Lower lobe of right lung (tissue), 2 donors: ENCODE measurements at regions not wholly inside any gene's neighbourhood (a gene's known extent, or its start where the extent isn't known, plus 50 kb on each side); places are given as distances from the start of the nearest gene placed in this dataset.

ENCODE experiments used
- ATAC-seq, 2 donors: fragments of 200-7000 bp; cut with Tn5 transposase; one replicate each; pipeline ENCODE4 v1.9.1; 2020 to 2022; ENCODE audit warnings: mild to moderate bottlenecking in 2 of 2, moderate library complexity in 2 of 2
- DNase-seq: peaks from one replicate; pipeline ENCODE4 v3.0.0-alpha.2; 2020
- H3K27ac ChIP-seq: fragments of 200-600 bp; one replicate; pipeline ENCODE4 v1.8.0; 2022
- H3K27me3 ChIP-seq: fragments of 200-600 bp; one replicate; pipeline ENCODE4 v1.8.0; 2022; ENCODE audit warnings: low read depth
- H3K36me3 ChIP-seq: fragments of 200-600 bp; one replicate; pipeline ENCODE4 v1.8.0; 2022; ENCODE audit warnings: mild to moderate bottlenecking
- H3K4me1 ChIP-seq: fragments of 200-600 bp; one replicate; pipeline ENCODE4 v1.8.0; 2022
- H3K4me3 ChIP-seq: fragments of 200-600 bp; one replicate; pipeline ENCODE4 v1.8.0; 2022; ENCODE audit warnings: mild to moderate bottlenecking
- H3K9me3 ChIP-seq: fragments of 200-600 bp; one replicate; pipeline ENCODE4 v1.8.0; 2022
- CTCF ChIP-seq: fragments of 200-600 bp; IDR thresholded peaks from one replicate; pipeline ENCODE4 v1.8.0; 2022; ENCODE audit warnings: antibody characterized with exemption, mild to moderate bottlenecking
- intact Hi-C: fragments of 100-400 bp; cut with DNase I; formaldehyde crosslinking; loops from one replicate; pipeline ENCODE4 v1.11.0; 2022
- donor health status: DM: no; HTN: yes; CAD: no; lungs with severe emphysema.

- Histone ChIP-seq H3K9me3 (peaks cover 22% of the 10 kb centered on the region), H3K4me1 (no peaks in the 10 kb centered on the region), H3K4me3 (no peak overlapping the region), H3K27me3 (no peaks in the 10 kb centered on the region), H3K36me3 (no peaks in the 10 kb centered on the region), H3K27ac (no peak overlapping the region)
- TF ChIP-seq CTCF = no peak
- ATAC-seq = peak; percentile 59 to 61
- intact Hi-C loops = no loop called here
- DNase-seq = no peak
These were observed 86.0 kb downstream of the DTWD1 start for GRCh38 chr15:49706805-49707204.

GRCh38 chr15:49707598-49707997 lies 86.8 kb downstream of the DTWD1 start:
- Histone ChIP-seq H3K27ac (no peak overlapping the region), H3K4me1 (no peaks in the 10 kb centered on the region), H3K4me3 (no peak overlapping the region), H3K36me3 (no peaks in the 10 kb centered on the region), H3K27me3 (no peaks in the 10 kb centered on the region), H3K9me3 (peaks cover 22% of the 10 kb centered on the region)
- intact Hi-C loops = no loop called here
- TF ChIP-seq CTCF = no peak
- ATAC-seq (no peak), DNase-seq (no peak)

- H3K27me3 ChIP-seq = no peaks in the 10 kb centered on the region
- intact Hi-C loops = no loop called here
- H3K4me3 ChIP-seq = no peak overlapping the region
- DNase-seq (no peak), ATAC-seq (no peak)
- H3K27ac ChIP-seq = no peak overlapping the region
- no peaks in the 10 kb centered on the region for H3K4me1 ChIP-seq
- no peak for TF ChIP-seq CTCF
- no peaks in the 10 kb centered on the region for H3K36me3 ChIP-seq
- H3K9me3 ChIP-seq = peaks cover 22% of the 10 kb centered on the region
These were observed 88.9 kb downstream of the DTWD1 start for GRCh38 chr15:49709646-49710214.

GRCh38 chr15:49712162-49712561 lies 91.3 kb downstream of the DTWD1 start:
- Histone ChIP-seq H3K27ac (no peak overlapping the region), H3K9me3 (peaks cover 22% of the 10 kb centered on the region), H3K36me3 (no peaks in the 10 kb centered on the region), H3K4me1 (no peaks in the 10 kb centered on the region), H3K4me3 (no peak overlapping the region), H3K27me3 (no peaks in the 10 kb centered on the region)
- no peak for TF ChIP-seq CTCF
- intact Hi-C loops = no loop called here
- ATAC-seq (no peak), DNase-seq (no peak)

GRCh38 chr15:49712846-49713450 lies 92.1 kb downstream of the DTWD1 start:
- H3K27ac ChIP-seq = peak overlapping the region; percentile 11
- no peaks in the 10 kb centered on the region for H3K4me1 ChIP-seq
- intact Hi-C loops = no loop called here
- TF ChIP-seq CTCF = no peak
- H3K27me3 ChIP-seq = no peaks in the 10 kb centered on the region
- no peaks in the 10 kb centered on the region for H3K36me3 ChIP-seq
- peaks cover 22% of the 10 kb centered on the region for H3K9me3 ChIP-seq
- ATAC-seq (no peak), DNase-seq (no peak)
- H3K4me3 ChIP-seq = no peak overlapping the region
